Activated CD4-positive, CD25-positive, alpha-beta regulatory T cell treated with anti-CD3 and anti-CD28 coated beads, Interleukin-2, amount 50 U/mL, for 24 hours (primary cell): ENCODE measurements at regions not wholly inside any gene's neighbourhood (a gene's known extent, or its start where the extent isn't known, plus 50 kb on each side); places are given as distances from the start of the nearest gene placed in this dataset.
"Not testable (repeated sequence)": the region's sequence is repeated elsewhere in the genome, so short reads cannot be mapped to it uniquely, and the experiment has no call there.

ENCODE experiments used
- ATAC-seq, 2 donors: fragments of 150-1000 bp; cut with Tn5 transposase; one replicate each; pipeline ENCODE4 v1.10.0; 2021; ENCODE audit warnings: mild to moderate bottlenecking in 1 of 2, moderate library complexity in 1 of 2

- no peak for ATAC-seq
Observed at GRCh38 chr12:46711756-46712155, 114.0 kb downstream of the SLC38A4 start.

- no peak for ATAC-seq
Observed at GRCh38 chr12:46710125-46710743, 115.6 kb downstream of the SLC38A4 start.

DNA sequence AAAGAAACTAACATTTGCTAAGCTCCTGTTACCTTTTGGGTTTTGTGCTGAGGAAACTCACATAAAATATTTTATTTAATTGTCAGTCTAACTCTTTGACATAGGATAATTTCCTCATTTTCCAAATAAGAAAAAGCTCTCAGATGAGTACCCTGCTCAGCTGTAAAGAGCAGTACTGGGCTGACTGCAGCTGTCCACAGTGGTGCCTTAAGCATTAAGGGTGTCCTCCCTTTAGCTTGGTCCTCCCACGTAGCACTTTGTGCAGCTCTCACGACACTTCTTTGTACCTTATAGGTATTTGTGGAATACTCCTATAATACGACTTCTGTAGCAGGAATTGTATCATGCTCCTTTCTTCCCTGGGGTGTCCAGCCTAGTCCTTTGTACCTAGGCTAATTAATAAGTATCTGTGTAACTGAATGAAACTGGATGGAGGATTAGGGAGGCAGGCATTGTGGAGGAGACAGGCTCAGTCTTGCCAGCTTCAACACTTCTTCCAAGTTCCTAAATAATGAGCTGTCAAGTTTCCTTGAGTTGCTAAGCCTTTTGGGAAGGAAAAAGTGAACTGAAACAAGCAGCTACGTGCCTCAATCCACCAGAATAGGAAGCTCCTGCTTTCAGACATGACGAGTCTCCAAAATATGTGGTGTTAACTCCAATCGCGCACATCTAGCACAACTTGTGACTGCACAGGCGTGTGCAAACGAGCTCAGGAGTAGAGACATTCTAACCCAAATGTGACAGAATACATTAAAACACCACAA, 123.0 kb downstream of the SLC38A4 start:
- no peak for ATAC-seq

GRCh38 chr12:46701356-46701755, 124.4 kb downstream of the SLC38A4 start:
- no peak for ATAC-seq

GRCh38 chr12:46699986-46700385, 125.8 kb downstream of the SLC38A4 start:
- ATAC-seq, result no peak

- ATAC-seq, result no peak
Observed at GRCh38 chr12:46698003-46698402, 127.8 kb downstream of the SLC38A4 start.

DNA sequence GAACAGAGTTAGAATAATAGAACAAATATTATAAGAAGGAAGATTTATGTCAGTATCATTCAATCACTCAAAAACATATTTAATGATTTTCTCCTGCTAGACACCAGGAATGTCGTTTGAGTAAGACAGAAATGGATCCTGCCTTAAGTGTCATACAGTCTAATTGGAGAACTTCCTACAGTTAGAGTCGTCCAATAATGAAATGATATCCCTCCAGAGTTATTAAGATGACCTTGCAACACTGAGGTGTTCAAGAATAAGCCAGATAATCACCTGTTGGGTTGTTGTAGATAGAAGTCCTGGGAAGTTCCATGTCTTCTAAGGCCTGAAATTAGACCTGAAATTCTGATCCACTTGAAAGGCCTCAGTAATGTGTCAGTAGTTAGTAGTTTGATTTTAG, 132.3 kb downstream of the SLC38A4 start:
- ATAC-seq, result no peak

GRCh38 chr12:46693034-46693433, 132.8 kb downstream of the SLC38A4 start:
- no peak for ATAC-seq

GRCh38 chr12:46692606-46693005, 133.2 kb downstream of the SLC38A4 start:
- no peak for ATAC-seq

DNA sequence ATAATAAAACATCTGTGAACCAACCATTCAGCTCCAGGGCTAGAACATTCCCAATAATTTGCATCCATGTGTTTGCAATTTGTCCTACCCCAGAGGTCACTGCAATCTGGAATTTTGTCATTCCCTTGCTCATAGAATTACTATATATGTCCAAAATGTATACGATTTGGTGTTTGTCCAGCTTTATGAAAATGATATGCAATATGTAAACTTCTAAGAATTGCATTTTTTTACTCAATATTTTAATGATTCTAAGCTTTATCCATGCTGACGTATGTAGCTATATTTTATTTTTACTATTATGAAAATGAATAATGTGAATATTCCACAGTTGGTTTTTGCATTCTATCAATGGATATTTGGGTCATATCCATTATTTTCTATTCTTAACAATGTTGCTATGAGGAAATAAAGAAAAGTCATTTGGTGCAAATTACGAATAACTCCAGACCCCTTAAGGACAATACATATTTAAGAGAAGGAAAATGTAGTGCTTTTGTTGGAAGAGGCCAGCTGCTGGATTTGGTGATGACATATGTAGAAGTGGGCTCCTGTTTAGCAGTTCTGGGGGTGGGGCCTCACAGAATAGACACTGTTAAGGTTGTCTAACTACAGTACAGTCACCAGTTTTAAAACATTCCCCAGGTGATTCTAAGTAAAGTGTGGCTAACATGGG, 139.4 kb downstream of the SLC38A4 start:
- no peak for ATAC-seq

DNA sequence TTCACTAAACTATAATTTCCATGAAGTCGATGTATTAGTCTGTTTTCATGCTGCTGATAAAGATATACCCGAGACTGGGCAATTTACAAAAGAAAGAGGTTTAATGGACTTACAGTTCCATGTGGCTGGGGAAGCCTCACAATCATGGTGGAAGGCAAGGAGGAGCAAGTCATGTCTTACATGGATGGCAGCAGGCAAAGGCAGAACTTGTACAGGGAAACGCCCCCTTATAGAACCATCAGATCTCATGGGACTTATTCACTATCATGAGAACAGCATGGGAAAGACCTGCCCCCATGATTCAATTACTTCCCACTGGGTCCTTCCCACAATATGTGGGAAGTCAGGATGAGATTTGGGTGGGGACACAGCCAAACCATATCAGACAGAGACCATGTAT, 141.6 kb downstream of the SLC38A4 start:
- ATAC-seq, result not testable (repeated sequence)

DNA sequence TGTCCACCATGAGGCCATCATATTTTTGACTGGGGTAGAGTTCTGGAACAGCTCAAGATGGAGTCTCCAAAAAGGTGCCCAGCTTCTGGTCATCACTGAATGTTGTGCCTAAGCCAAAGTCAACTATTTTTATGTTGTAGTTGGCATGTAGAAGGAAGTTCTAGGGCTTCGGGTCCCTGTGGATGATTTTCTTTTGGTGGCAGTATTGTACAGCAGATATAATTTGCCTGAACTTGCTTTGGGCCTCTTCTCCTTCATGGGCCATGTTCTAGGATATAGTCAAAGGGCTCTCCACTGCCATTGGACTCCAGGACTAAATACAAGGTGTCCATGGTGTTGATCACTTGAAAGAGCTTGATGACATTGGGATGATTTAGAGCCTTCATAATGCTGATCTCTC, 143.6 kb downstream of the SLC38A4 start:
- no peak for ATAC-seq

GRCh38 chr12:46680506-46680905, 145.3 kb downstream of the SLC38A4 start:
- no peak for ATAC-seq

- ATAC-seq, result no peak
Observed at GRCh38 chr12:46679754-46680153, 146.0 kb downstream of the SLC38A4 start.

GRCh38 chr12:46678426-46678825, 147.4 kb downstream of the SLC38A4 start:
- ATAC-seq, result no peak

- no peak for ATAC-seq
Observed at GRCh38 chr12:46677749-46678148, 148.0 kb downstream of the SLC38A4 start.

DNA sequence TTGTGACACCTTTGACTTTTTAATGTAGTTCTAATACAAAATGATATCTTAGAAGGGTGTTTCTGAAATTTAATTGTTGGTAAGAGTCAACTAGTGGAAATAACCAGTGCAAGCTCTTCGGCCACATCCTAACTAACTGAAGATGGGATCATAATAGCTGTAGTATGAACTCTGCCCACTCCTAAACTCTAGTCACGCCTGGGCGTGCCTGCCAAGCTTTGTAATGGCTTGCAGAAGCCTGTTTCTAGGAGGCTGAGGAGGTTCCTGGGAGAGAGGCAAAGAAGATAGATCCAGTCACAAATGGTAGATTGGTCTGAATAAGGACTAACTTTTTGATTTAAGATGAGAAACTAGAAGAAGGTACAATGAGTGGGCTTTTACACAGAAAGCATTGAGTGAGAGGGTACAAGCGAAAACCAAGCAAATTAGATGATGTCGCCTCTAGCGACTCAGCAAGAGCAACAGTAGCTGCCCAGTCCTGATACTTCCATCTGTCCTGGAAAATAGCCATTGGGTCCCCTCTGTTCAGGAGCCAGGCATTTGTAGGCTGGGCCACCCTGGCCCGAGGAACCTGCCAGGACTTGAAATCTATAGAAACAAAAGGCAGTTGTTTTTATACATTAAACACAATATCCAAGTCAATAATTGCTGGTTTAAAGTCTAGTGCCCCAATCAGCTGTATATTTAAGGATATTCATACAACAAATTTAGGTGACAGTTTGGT, 148.8 kb downstream of the SLC38A4 start:
- ATAC-seq, result no peak

GRCh38 chr12:46676396-46676795, 149.4 kb downstream of the SLC38A4 start:
- ATAC-seq, result no peak

DNA sequence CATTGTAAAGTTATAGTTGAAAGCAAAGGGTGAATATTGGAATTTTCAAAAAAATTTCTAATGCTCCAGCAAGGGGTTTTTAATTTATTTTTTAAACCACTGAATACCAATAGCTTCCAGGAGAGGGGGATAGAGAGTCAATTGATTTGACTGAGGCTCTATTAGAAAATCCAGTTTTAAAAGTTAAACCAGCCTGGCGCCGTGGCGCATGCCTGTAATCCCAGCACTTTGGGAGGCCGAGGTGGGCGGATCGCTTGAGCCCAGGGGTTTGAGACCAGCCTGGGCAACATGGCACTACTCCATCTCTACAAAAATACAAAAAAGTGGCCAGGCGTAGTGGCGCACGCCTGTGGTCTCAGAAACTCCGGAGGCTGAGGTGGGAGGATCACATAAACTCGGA, 150.1 kb downstream of the SLC38A4 start:
- ATAC-seq, result no peak

DNA sequence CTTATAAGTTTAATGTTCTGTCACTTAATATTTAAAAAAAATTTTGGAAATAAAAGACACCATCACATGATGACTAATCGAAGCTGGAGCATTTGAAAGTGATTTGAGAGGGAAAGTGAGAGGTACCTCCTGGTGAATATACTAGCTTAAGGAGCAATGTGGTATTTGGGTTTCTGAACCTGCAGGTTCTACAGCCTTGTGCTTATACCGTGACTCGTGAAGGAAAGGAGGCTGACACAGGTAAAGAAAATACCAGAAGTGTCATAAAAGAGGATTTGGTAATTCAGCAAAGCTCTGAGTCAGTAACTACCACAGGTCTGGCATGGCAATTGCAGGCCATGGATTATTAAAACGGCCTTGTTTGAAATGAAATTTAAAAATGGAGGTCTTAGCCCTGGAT, 151.0 kb downstream of the SLC38A4 start:
- peak in 1 of 2 donors; percentile 27 for ATAC-seq

DNA sequence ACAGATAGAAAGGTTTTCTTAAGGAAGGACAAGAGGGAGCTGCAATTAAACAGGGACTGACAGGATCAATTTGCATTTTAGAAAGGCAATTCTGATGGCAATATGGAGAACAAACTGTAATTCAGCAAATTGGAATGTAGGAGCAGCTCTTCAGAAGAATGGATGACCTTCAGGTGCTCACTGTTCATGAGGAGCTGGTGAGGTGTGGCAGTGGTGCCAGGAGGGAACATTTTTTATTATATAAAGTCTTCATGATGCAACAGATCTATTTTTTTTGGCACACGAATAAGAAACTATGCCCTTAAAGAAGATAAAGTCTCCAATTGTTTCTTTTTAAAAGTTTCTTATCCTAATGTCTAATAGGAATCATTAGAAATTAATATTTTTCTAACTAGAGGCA, 151.7 kb downstream of the SLC38A4 start:
- no peak for ATAC-seq

DNA sequence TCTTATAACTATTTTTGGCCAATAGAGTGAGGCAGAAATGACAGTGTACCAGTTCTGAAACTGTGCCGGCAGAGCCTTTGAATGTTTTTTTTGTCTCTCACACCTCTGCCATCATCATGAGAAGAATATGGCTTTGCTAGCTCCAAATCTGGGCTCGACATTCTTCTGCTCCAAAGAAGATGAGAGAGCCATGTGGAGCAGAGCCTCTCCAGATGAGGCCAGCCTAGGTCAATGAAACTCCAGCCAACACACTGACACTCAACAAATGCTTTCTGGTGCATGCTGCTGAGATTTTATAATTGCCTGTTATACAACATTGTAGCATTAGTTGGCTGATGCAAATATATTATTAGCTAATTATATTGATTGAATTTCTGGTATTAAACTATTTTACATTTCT, 154.7 kb downstream of the SLC38A4 start:
- no peak for ATAC-seq

- no peak for ATAC-seq
Observed at GRCh38 chr12:46670636-46671035, 155.2 kb downstream of the SLC38A4 start.
